ENCODE measurements at regions not wholly inside any gene's neighbourhood (a gene's known extent, or its start where the extent isn't known, plus 50 kb on each side); places are given as distances from the start of the nearest gene placed in this dataset.

- DNase-seq, result no peak
Measured at GRCh38 chr16:86286991-86287663, 223.2 kb upstream of the FOXF1 start.

- DNase-seq, result no peak
Measured at GRCh38 chr16:86287664-86288201, 222.6 kb upstream of the FOXF1 start.

GRCh38 chr16:86288716-86289294 is 221.5 kb upstream of the FOXF1 start:
- no peak for DNase-seq

GRCh38 chr16:86289304-86289703 is 221.0 kb upstream of the FOXF1 start:
- DNase-seq, result no peak

- DNase-seq, result no peak
Measured at GRCh38 chr16:86289907-86290306, 220.4 kb upstream of the FOXF1 start.

GRCh38 chr16:86291491-86291890 is 218.8 kb upstream of the FOXF1 start:
- no peak for DNase-seq

- no peak for DNase-seq
Measured at GRCh38 chr16:86292171-86292775, 218.1 kb upstream of the FOXF1 start.

GRCh38 chr16:86292942-86293341 is 217.4 kb upstream of the FOXF1 start:
- DNase-seq, result no peak

GRCh38 chr16:86293906-86294305 is 216.4 kb upstream of the FOXF1 start:
- no peak for DNase-seq

- DNase-seq, result no peak
Measured at GRCh38 chr16:86294535-86295196, 215.7 kb upstream of the FOXF1 start.

GRCh38 chr16:86296256-86296655 is 214.1 kb upstream of the FOXF1 start:
- no peak for DNase-seq

GRCh38 chr16:86297391-86297790 is 212.9 kb upstream of the FOXF1 start:
- DNase-seq, result no peak

- no peak for DNase-seq
Measured at GRCh38 chr16:86297866-86298757, 212.2 kb upstream of the FOXF1 start.

GRCh38 chr16:86298758-86299134 is 211.6 kb upstream of the FOXF1 start:
- no peak for DNase-seq

- DNase-seq, result no peak
Measured at GRCh38 chr16:86299882-86300610, 210.3 kb upstream of the FOXF1 start.

- DNase-seq, result no peak
Measured at GRCh38 chr16:86300746-86301481, 209.4 kb upstream of the FOXF1 start.

- DNase-seq, result no peak
Measured at GRCh38 chr16:86302421-86303109, 207.8 kb upstream of the FOXF1 start.

- no peak for DNase-seq
Measured at GRCh38 chr16:86303787-86304678, 206.3 kb upstream of the FOXF1 start.

GRCh38 chr16:86304868-86305267 is 205.5 kb upstream of the FOXF1 start:
- no peak for DNase-seq

GRCh38 chr16:86305440-86305839 is 204.9 kb upstream of the FOXF1 start:
- no peak for DNase-seq

Data from CD4-positive, alpha-beta T cell treated with Interleukin-4 for 4 hours (primary cell).